Hepatocyte (in vitro differentiated cells): ENCODE measurements at regions not wholly inside any gene's neighbourhood (a gene's known extent, or its start where the extent isn't known, plus 50 kb on each side); places are given as distances from the start of the nearest gene placed in this dataset.

Source experiments
- DNase-seq: peaks from one replicate; pipeline ENCODE4 v3.0.0-alpha.2; 2016; ENCODE audit warnings: low spot score
- H2AFZ ChIP-seq: fragments of 200-600 bp; sonication (generic); 2 replicates; pipeline ENCODE4 v1.6.0; 2016; ENCODE audit warnings: antibody characterized with exemption, mild to moderate bottlenecking
- H3K27ac ChIP-seq: fragments of 200-600 bp; sonication (generic); 2 replicates; pipeline ENCODE4 v1.5.1; 2016; ENCODE audit warnings: mild to moderate bottlenecking
- H3K27me3 ChIP-seq: fragments of 200-600 bp; sonication (generic); 2 replicates; pipeline ENCODE4 v1.6.1; 2016
- H3K36me3 ChIP-seq: fragments of 200-600 bp; sonication (generic); replicated peaks from 2 replicates; pipeline ENCODE4 v1.5.1; 2016; ENCODE audit warnings: low read depth; ENCODE audit not compliant: insufficient read depth
- H3K4me1 ChIP-seq: fragments of 200-600 bp; sonication (generic); 2 replicates; pipeline ENCODE4 v1.5.1; 2016; ENCODE audit warnings: mild to moderate bottlenecking, moderate library complexity; ENCODE audit not compliant: insufficient read depth
- H3K4me2 ChIP-seq: fragments of 200-600 bp; sonication (generic); 2 replicates; pipeline ENCODE4 v1.6.0; 2016
- H3K4me3 ChIP-seq: fragments of 200-600 bp; sonication (generic); 2 replicates; pipeline ENCODE4 v1.5.1; 2016; ENCODE audit warnings: mild to moderate bottlenecking
- H3K79me2 ChIP-seq: fragments of 200-600 bp; sonication (generic); 2 replicates; pipeline ENCODE4 v1.6.0; 2017; ENCODE audit warnings: mild to moderate bottlenecking
- H3K9me2 ChIP-seq: fragments of 200-600 bp; sonication (generic); replicated peaks from 2 replicates; pipeline ENCODE4 v1.6.0; 2017; ENCODE audit warnings: mild to moderate bottlenecking; ENCODE audit not compliant: insufficient read depth
- H3K9me3 ChIP-seq: fragments of 200-600 bp; sonication (generic); 2 replicates; pipeline ENCODE4 v1.5.1; 2016; ENCODE audit warnings: low read depth, mild to moderate bottlenecking
- H4K20me1 ChIP-seq: fragments of 200-600 bp; sonication (generic); 2 replicates; pipeline ENCODE4 v1.6.0; 2016; ENCODE audit warnings: mild to moderate bottlenecking; ENCODE audit not compliant: insufficient read depth, poor library complexity, severe bottlenecking
- CTCF ChIP-seq: fragments of 200-600 bp; sonication (generic); IDR thresholded peaks from 2 replicates; pipeline ENCODE4 v1.5.1; 2016; ENCODE audit warnings: antibody characterized with exemption, mild to moderate bottlenecking; ENCODE audit not compliant: poor library complexity
- EZH2 ChIP-seq: fragments of 200-600 bp; sonication (generic); IDR thresholded peaks from 2 replicates; pipeline ENCODE4 v1.6.1; 2016; ENCODE audit warnings: antibody characterized with exemption, mild to moderate bottlenecking, borderline replicate concordance
- EZH2phosphoT487 ChIP-seq: fragments of 200-600 bp; sonication (generic); IDR thresholded peaks from one replicate; pipeline ENCODE4 v1.6.1; 2018; ENCODE audit warnings: antibody characterized with exemption, mild to moderate bottlenecking, low read depth, moderate library complexity; ENCODE audit not compliant: unreplicated experiment, severe bottlenecking
- WGBS: methylation state at CpG from one replicate; pipeline ENCODE4 v1.1.6; 2016; ENCODE audit warnings: low lambda C conversion rate; ENCODE audit errors: missing lambda C conversion rate; 5-methylcytosine and 5-hydroxymethylcytosine counted together

- no peaks in the 10 kb centered on the region for H3K9me2 ChIP-seq
- 90% methylated on average over 13 of the region's 13 CpGs for WGBS
- TF ChIP-seq CTCF: no peak
- TF ChIP-seq EZH2: no peak
Observed at GRCh38 chr7:159229683-159230475, 85.2 kb upstream of the VIPR2 start.

GRCh38 chr7:159227433-159227832 lies 82.8 kb upstream of the VIPR2 start:
- Histone ChIP-seq H3K79me2 (no peaks in the 10 kb centered on the region), H3K9me2 (no peaks in the 10 kb centered on the region), H3K27me3 (no peaks in the 10 kb centered on the region), H3K9me3 (no peaks in the 10 kb centered on the region), H3K27ac (no peak overlapping the region), H3K4me1 (peaks cover 3% of the 10 kb centered on the region), H2AFZ (no peak overlapping the region), H3K4me3 (no peak overlapping the region), H3K36me3 (no peaks in the 10 kb centered on the region), H4K20me1 (no peaks in the 10 kb centered on the region), H3K4me2 (no peak overlapping the region)
- no peak for TF ChIP-seq EZH2
- no peak for TF ChIP-seq CTCF
- no peak for TF ChIP-seq EZH2phosphoT487
- DNase-seq: no peak
- 74% methylated on average over 5 of the region's 5 CpGs for WGBS

More at GRCh38 chr7:159229683-159230475, 85.2 kb upstream of the VIPR2 start:
- no peak overlapping the region for H3K4me3 ChIP-seq
- H3K36me3 ChIP-seq: no peaks in the 10 kb centered on the region
- H3K4me2 ChIP-seq: no peak overlapping the region
- peaks cover 3% of the 10 kb centered on the region for H3K4me1 ChIP-seq
- H3K9me3 ChIP-seq: no peaks in the 10 kb centered on the region
- DNase-seq: no peak
- no peaks in the 10 kb centered on the region for H3K27me3 ChIP-seq
- no peaks in the 10 kb centered on the region for H3K79me2 ChIP-seq
- no peaks in the 10 kb centered on the region for H4K20me1 ChIP-seq
- H2AFZ ChIP-seq: no peak overlapping the region
- no peak overlapping the region for H3K27ac ChIP-seq

- Histone ChIP-seq H4K20me1 (no peaks in the 10 kb centered on the region), H3K27ac (no peak overlapping the region), H3K27me3 (no peaks in the 10 kb centered on the region), H3K4me1 (peaks cover 3% of the 10 kb centered on the region), H3K9me3 (no peaks in the 10 kb centered on the region), H3K36me3 (no peaks in the 10 kb centered on the region), H3K79me2 (no peaks in the 10 kb centered on the region), H3K4me2 (no peak overlapping the region), H2AFZ (no peak overlapping the region), H3K9me2 (no peaks in the 10 kb centered on the region), H3K4me3 (no peak overlapping the region)
- WGBS: 80% methylated on average over 6 of the region's 6 CpGs
- no peak for TF ChIP-seq CTCF
- TF ChIP-seq EZH2phosphoT487: no peak
- TF ChIP-seq EZH2: no peak
- DNase-seq: no peak
Observed at GRCh38 chr7:159226011-159226702, 81.5 kb upstream of the VIPR2 start.
